ENCODE measurements at regions not wholly inside any gene's neighbourhood (a gene's known extent, or its start where the extent isn't known, plus 50 kb on each side); places are given as distances from the start of the nearest gene placed in this dataset.

GRCh38 chr1:187079330-187079729 is 250.6 kb downstream of the PLA2G4A start:
- no peak for TF ChIP-seq CTCF (IDR thresholded peaks at IDR 0.05; ENCODE audit: control extremely low read depth, extremely low read depth)
- Histone ChIP-seq H3K36me3 (ENCODE audit: control insufficient read depth in 4 of 4, insufficient read depth in 4 of 4, low read length in 4 of 4) (no peaks in the 10 kb centered on the region), H3K9me3 (ENCODE audit: control insufficient read depth in 4 of 4, insufficient read depth in 3 of 4, low read length in 3 of 4) (peaks cover 0 to 6% (median 4%) of the 10 kb centered on the region in 4 donors), H3K9ac (ENCODE audit: insufficient read depth in 1 of 2, low read length in 2 of 2) (no peak overlapping the region), H3K4me1 (ENCODE audit: control insufficient read depth in 5 of 5, insufficient read depth in 5 of 5, low read length in 5 of 5) (no peaks in the 10 kb centered on the region), H3K27ac (ENCODE audit: low read depth in 1 of 2, low read length in 1 of 2) (no peak overlapping the region), H3K27me3 (ENCODE audit: control insufficient read depth in 3 of 3, insufficient read depth in 3 of 3, low read length in 2 of 3) (peaks cover 0 to 2% (median 0%) of the 10 kb centered on the region in 3 donors), H3K4me3 (no peak overlapping the region)
- 51 to 84% methylated on average over 6 of the region's 6 CpGs for WGBS, 2 donors
- no peak for ATAC-seq (ENCODE audit: insufficient read depth, low FRiP score)
- DNase-seq: no peak

GRCh38 chr1:187091666-187092065 is 262.9 kb downstream of the PLA2G4A start:
- no peaks in the 10 kb centered on the region for H3K27me3 ChIP-seq (ENCODE audit: control insufficient read depth in 3 of 3, insufficient read depth in 3 of 3, low read length in 2 of 3)
- no peak overlapping the region for H3K9ac ChIP-seq (ENCODE audit: insufficient read depth in 1 of 2, low read length in 2 of 2)
- no peak for TF ChIP-seq CTCF (IDR thresholded peaks at IDR 0.05; ENCODE audit: control extremely low read depth, extremely low read depth)
- H3K9me3 ChIP-seq (ENCODE audit: control insufficient read depth in 4 of 4, insufficient read depth in 3 of 4, low read length in 3 of 4): peaks cover 0 to 3% (median 1%) of the 10 kb centered on the region in 4 donors
- H3K27ac ChIP-seq (ENCODE audit: low read depth in 1 of 2, low read length in 1 of 2): no peak overlapping the region
- ATAC-seq (ENCODE audit: insufficient read depth, low FRiP score): no peak
- H3K4me3 ChIP-seq: no peak overlapping the region
- DNase-seq: no peak
- H3K4me1 ChIP-seq (ENCODE audit: control insufficient read depth in 5 of 5, insufficient read depth in 5 of 5, low read length in 5 of 5): no peaks in the 10 kb centered on the region
- H3K36me3 ChIP-seq (ENCODE audit: control insufficient read depth in 4 of 4, insufficient read depth in 4 of 4, low read length in 4 of 4): no peaks in the 10 kb centered on the region

GRCh38 chr1:187092104-187092503 is 263.4 kb downstream of the PLA2G4A start:
- Histone ChIP-seq H3K27me3 (ENCODE audit: control insufficient read depth in 3 of 3, insufficient read depth in 3 of 3, low read length in 2 of 3) (no peaks in the 10 kb centered on the region), H3K27ac (ENCODE audit: low read depth in 1 of 2, low read length in 1 of 2) (no peak overlapping the region), H3K4me3 (no peak overlapping the region), H3K4me1 (ENCODE audit: control insufficient read depth in 5 of 5, insufficient read depth in 5 of 5, low read length in 5 of 5) (no peaks in the 10 kb centered on the region), H3K9me3 (ENCODE audit: control insufficient read depth in 4 of 4, insufficient read depth in 3 of 4, low read length in 3 of 4) (peaks cover 0 to 3% (median 1%) of the 10 kb centered on the region in 4 donors), H3K36me3 (ENCODE audit: control insufficient read depth in 4 of 4, insufficient read depth in 4 of 4, low read length in 4 of 4) (no peaks in the 10 kb centered on the region), H3K9ac (ENCODE audit: insufficient read depth in 1 of 2, low read length in 2 of 2) (no peak overlapping the region)
- DNase-seq (no peak), ATAC-seq (ENCODE audit: insufficient read depth, low FRiP score) (no peak)
- no peak for TF ChIP-seq CTCF (IDR thresholded peaks at IDR 0.05; ENCODE audit: control extremely low read depth, extremely low read depth)
- WGBS, 2 donors: 89 to 92% methylated on average over 4 of the region's 4 CpGs

GRCh38 chr1:187096689-187097088 is 267.9 kb downstream of the PLA2G4A start:
- no peak overlapping the region for H3K4me3 ChIP-seq
- H3K27ac ChIP-seq (ENCODE audit: low read depth in 1 of 2, low read length in 1 of 2): no peak overlapping the region
- H3K4me1 ChIP-seq (ENCODE audit: control insufficient read depth in 5 of 5, insufficient read depth in 5 of 5, low read length in 5 of 5): no peaks in the 10 kb centered on the region
- no peaks in the 10 kb centered on the region for H3K36me3 ChIP-seq (ENCODE audit: control insufficient read depth in 4 of 4, insufficient read depth in 4 of 4, low read length in 4 of 4)
- peaks cover 0 to 3% (median 0%) of the 10 kb centered on the region in 4 donors for H3K9me3 ChIP-seq (ENCODE audit: control insufficient read depth in 4 of 4, insufficient read depth in 3 of 4, low read length in 3 of 4)
- no peak for ATAC-seq (ENCODE audit: insufficient read depth, low FRiP score)
- no peak for TF ChIP-seq CTCF (IDR thresholded peaks at IDR 0.05; ENCODE audit: control extremely low read depth, extremely low read depth)
- H3K9ac ChIP-seq (ENCODE audit: insufficient read depth in 1 of 2, low read length in 2 of 2): no peak overlapping the region
- WGBS, 2 donors: 15 to 81% methylated on average over 2 of the region's 2 CpGs
- no peaks in the 10 kb centered on the region for H3K27me3 ChIP-seq (ENCODE audit: control insufficient read depth in 3 of 3, insufficient read depth in 3 of 3, low read length in 2 of 3)
- no peak for DNase-seq
